ENCODE measurements at regions not wholly inside any gene's neighbourhood (a gene's known extent, or its start where the extent isn't known, plus 50 kb on each side); places are given as distances from the start of the nearest gene placed in this dataset.
A peak's percentile ranks its signal among the peaks of the same experiment; 100 is the strongest.

DNA sequence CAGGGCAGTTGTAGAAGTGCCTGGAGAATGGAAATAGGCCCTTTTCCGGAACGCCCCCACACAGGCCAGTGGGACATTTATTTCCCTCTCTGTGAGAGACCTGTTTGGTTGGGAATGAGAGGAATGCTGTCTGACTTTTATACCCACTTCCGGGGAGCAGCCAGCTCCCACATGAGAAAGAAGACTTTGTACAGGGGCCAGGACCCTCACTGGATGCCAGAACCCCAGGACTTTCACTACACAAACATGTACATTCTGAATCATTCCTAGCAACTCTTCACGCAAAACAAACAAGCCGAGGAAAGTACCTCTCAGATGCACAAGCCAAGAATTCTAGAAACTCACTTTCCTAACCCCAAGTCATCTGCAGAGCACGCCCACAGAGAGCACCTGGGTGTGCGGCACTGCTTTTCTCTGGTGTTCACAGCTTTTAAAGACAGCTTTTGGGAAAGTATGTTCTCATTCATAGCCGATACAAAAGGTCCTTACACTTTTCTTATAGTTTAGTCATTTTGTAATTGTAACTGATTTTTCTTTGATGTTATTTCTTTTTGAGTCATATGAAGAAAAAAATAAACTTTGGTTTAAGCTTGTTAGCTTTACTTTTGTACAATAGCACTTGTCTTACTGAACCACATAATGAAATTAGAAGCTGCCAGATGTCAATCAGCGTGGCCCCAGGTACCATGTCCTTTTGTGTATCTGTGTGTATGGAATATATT lies 856.1 kb upstream of the ID2 start:
- no peak for DNase-seq

DNA sequence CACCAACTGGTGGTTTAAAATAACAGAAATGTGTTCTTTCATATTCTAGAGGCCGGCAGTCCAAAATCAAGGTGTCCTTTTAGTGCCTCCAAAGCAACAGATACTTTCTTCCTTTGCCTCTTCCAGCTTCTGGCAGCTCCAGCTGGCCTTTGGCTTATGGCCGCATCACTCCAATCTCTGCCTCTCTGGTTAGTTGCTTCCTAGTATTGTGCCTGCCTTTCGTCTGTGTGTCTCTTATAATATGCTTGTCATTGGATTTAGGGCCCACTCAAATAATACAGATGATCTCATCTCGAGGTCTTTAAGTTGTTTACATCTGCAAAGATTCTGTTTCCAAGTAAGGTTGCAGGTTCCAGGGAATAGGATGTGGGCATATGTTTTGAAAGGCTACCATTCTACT lies 855.2 kb upstream of the ID2 start:
- no peak for DNase-seq

DNA sequence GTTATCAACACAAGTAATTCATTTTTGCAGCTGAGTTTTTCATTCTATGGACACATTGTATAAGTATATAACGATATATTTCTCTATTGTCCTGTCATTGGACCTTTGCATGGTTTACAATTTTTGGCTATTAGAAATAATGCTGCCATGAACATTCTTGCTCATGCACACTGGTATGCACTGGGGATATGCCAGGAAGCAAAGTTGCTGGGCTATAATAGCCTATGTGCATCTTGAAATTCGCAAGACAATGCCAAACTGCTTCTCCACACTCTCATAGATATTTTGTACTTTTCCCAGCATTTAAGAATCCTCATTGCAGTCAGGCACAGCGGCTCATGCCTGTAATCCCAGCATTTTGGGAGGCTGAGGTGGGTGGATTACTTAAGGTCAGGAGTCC lies 852.6 kb upstream of the ID2 start:
- DNase-seq = no peak

DNA sequence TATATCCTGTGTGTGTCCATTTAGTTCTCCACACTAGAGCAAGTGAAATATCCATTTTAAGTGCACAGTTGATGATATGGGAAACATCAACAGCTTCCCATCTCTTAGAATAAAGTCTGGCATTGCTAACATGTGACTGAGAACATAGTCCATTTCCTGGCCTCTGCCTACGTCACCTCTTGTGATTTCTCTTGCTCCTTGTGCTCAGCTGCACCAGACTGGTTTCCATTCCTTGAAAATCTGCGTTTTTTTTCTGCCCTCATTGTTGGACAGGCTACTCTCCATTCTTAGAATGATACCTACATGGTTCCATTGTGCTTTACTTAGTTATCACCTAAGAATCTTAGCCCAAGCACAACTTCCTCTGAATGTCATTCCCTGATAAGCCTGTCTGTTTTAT lies 851.2 kb upstream of the ID2 start:
- DNase-seq = no peak

DNA sequence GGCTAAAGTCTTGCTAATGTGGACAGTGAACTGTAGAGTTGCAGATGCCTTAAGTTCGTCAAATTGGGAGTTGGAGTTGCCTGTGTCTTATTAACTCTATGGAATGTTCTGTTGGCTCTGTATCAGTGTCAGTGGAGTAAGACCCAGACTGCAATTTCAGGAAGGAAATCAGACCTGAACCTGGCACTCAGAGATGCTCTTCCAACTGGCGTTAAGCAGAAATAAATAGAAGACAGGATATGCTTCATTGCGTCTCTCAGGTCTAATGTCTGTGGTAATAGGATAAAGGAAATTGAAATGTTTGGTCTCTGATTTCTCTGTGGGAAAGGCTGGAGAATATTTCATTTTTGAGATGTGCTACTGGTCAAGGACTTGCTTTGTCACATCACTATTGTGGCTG lies 846.7 kb upstream of the ID2 start:
- DNase-seq = no peak

DNA sequence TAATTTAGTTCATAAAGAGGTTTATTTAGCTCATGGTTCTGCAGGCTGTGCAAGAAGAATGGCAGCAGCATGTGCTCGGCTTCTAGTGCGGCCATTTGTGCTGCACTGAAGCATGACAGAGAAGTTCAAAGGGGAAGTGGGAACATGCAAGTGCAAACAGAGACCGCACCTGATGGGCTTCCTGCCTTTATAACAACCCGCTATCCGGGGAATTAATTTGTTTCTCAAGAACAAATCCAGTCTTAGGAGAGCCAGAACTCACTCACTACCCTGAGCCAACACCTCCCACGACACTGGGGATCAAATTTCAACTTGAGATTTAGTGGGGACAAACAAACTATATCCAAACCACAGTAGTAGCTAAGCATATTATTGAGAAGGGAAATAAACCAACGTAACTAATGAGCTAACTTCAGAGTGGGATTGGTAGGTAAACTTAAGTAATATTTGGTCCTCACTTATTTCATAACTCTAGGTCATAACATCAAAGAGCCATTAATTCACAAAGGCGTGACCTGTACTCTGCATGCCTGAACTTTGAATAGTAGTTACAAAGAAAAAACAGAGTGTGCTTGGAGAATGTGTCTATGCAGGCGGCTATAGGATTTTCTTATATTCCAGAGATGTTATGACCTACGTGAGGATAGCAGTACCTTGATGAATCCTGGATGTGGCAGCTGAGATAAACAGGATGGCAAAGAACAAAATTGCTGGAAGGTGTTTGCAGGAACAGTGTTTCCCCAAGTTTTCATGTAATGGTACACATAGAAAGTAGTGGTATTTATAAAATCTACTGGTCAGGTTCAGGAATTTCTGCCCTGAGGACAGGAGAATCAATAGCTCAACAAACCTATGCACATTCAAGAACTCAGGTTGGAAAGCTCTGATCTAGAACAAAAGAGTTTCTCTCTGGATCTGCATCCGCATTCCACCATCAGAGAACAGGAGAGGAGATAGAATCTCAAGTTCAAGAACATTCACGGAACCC lies 845.9 kb upstream of the ID2 start:
- peak in 1 of 2 experiments; percentile 24 for DNase-seq

DNA sequence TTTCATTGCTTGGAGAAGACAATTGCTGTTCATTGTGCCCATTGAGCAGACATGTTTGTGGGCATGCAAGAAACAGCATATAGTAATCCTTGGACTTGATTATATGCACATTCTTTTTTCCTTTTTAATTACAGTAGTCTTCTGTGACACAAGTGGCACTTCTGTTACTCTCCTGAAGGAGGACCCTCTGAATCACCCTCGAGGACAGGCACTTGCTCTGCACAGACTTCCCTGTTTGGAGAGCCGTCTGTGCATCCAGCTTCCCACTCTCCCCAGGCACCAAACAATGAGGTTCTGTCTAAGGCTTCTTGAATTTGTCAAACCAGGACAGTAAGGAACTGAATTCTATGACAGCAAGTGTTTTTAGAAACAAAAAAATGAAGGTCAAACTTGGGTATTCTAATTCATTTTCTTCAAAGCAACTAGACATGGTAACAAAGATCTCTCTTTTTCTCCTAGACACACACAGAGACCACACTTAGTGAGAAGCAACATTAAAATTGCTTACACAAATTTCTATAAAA lies 844.6 kb upstream of the ID2 start:
- peak; percentile 4 to 13 for DNase-seq

DNA sequence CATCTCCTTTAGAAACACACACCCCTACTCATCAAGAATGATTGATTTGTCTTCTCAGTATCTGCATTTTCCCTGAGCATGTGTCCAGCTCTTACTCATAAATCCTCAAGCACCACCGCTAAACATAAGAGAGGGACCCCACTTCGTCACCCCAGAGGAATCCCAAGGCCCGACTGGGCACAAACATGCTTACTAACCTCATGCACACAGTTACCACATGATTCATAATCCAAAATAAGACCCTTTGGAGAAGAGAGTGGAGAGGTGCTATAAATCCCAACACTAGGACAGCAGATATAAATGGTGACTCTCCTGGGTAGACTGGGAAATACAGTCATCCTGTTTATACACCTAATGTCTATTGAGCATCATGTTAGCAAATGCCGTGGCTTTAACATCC lies 843.2 kb upstream of the ID2 start:
- no peak for DNase-seq

DNA sequence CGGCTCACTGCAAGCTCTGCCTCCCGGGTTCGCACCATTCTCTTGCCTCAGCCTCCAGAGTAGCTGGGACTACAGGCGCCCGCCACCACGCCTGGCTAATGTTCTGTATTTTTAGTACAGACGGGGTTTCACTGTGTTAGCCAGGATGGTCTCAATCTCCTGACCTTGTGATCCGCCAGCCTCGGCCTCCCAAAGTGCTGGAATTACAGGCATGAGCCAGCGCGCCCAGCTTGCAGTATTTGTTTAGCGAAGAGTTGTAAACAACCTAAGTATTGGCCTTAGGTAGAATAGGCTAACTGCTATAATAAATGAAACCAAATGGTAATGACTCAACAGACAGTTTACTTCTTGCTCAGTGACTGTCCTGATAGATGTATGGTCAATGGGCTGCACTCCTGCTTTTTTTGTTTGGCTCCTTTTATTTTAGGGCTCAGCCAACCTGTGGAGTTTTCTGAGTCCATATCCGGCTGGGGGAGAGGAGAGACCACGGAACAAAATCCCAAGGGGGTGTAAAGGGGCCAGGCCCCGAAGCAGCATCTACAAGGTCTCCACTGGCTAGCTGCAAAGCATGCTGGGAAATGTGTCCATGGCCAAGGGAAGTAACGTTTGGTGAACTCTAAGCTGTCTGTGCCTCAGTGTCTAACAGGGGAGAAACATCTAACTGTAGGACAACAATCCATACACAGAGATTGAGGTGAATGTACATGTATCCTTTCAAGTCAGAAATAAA lies 841.0 kb upstream of the ID2 start:
- DNase-seq = no peak

DNA sequence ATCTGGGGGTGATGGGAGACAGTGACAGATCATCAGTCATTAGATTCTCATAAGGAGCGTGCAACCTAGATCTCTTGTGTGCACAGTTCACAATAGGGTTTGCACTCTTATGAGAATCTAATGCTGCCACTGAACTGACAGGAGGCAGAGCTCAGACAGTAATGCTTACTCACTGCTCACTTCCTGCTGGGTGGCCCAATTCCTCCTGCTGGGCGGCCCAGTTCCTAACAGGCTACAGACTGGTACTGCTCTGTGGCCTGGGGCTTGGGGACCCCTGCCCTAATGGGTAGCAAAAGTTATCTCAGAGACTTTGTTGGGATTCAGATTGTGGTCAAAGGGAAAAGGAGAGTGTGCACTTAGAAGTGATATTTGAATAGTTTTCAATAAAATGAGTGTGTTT lies 840.1 kb upstream of the ID2 start:
- no peak for DNase-seq

DNA sequence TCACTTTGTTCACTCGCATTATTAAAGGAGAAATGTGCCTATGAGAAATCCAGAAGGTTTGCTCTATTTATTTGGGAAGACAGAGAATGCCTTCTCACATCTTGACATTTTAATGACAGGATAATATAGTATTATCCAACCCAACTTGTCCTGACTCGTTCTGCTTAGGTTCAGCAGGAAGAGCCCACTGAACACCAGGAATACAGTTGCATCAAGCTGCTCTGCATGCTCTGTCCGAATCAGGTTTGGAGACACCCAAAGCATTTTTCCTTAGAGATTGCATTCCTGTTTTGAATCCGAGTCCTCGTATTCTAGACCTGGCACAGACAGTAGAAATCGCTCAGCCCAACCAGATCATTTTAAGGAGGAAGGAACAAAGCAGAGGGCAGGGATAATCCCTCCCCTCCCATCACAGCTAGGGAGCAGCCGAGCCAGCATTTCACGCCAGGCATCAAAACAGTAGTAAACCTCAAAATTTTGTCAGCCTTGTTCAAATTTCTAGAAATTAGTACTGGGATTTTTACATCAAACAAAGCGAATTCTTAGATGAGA lies 837.4 kb upstream of the ID2 start:
- DNase-seq = no peak

DNA sequence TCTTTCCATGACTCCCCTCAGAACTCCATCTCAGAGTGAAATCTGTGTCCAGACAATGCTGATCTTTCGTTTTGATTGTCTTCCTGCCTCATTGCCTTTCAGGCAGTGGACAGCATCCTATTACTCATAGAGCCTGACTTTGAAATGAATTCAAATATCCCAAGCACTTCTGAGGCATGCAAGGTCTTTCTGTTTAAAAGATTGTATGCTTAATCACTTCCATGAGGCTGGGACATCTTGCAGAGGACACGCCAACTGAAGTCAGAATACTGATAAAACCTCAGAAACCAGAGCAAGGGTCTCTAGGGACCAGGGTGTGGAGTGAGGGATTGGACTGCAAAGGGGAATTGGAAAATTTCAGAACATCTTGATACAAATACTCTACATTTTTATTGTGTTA lies 836.5 kb upstream of the ID2 start:
- no peak for DNase-seq

DNA sequence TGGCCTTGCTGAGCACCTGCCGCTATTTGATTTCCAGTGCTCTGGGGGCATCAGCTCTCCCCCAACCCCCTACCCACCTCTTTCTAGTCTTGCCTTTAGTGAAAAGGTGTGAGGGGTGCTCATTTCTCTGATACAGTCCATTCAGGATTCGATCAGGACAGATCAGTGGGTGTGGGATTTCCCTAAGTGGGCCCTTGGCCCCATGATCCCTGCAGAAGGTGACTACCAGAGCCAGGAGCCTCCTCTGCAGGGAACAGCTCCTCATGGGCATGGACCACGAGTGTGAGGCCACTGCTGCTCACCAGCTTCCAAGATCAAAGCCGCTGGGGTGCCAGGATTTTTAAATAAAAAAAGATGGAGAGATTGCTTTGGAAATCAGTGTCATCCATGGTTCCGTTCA lies 835.2 kb upstream of the ID2 start:
- DNase-seq = no peak

DNA sequence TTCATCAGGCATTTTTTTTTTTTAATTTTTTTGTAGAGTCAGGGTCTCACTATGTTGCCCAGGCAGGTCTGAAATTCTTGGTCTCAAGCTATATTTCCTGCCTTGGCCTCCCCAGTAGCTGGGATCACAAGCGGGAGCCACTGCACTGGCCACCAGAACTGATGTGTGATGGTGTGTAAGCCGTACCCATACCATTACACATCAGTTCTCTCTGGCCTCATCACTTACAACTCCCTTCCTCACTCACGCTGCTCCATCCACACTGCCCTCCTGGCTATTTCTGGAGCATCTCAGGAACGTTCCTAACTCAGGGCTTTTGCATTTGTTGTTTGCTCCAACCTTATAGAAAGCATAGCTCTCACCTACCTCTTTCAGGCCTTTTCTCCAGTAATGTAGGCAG lies 834.5 kb upstream of the ID2 start:
- no peak for DNase-seq

DNA sequence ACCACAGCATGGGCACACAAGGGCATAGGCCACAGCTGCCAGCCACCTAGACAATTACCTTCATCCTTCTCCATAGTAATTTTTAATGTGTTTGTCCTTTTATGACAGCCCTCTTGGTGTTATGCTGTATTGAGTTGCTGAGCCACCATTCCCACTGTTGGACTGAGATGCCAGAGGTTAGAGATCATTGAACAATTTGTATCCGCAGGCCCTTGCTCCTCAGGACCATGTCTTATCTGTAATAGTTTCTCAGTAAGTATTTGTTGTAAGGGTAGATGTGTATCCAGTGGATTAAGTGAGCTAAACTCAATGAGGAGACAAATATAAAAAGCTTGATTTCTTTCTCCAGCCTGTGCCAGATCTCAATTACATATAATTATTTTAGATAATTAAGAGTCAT lies 832.8 kb upstream of the ID2 start:
- DNase-seq = no peak

DNA sequence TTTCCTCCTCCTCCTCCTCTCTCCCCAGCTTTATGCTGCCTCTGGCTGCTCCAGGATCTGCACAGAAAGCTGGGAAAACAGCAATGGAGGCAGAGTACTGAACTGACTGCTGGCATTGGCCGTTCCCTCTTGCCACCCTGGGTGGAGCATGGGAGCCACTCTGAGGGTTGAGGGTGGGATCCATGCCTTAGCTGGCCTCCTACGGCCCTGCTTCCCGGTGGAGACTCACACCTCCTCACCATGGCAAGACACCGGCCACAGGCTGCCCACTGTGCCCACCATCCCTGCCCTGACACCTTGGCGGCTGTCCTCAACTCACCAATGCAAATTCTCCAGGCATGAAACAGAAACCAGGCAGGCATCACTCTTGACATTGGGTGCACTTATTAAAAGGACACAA lies 832.3 kb upstream of the ID2 start:
- no peak for DNase-seq

DNA sequence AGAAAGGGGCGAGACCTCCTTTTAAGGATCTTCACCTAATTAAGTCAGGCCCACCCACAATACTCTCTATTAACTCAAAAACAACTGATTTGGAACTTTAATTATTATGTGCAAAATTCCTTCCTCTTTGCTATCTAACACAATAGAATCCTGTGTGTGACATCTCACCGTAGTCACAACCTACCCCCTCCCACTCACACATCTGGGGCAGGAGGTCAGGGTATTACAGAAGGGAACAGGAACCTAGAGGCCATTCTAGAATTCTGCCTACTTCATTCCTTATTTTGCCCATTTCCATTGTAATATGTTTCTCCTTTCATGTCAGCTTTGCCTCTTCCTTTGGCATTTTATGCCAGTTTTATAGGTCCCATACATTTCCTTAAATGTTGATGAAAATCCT lies 829.3 kb upstream of the ID2 start:
- DNase-seq = no peak

DNA sequence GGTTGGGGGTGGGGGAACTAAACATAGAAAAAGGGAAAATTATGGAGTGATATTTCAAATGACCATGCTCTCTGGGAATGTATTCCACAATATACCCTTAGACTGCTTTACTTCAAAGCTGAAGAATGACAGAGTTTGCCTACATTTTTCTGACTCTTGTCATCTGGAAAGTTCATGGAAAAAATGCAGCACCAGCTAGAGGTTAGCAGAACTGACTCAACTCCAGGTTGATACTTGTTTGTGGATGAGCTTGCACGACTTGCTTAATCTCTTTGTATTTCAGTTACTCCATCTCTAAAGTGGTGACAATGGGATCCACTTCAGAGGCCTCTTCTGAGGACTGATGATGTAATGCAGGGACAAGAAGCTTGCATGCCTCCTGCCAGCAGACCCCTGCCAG lies 824.0 kb upstream of the ID2 start:
- peak in 1 of 2 experiments; percentile 15 for DNase-seq

DNA sequence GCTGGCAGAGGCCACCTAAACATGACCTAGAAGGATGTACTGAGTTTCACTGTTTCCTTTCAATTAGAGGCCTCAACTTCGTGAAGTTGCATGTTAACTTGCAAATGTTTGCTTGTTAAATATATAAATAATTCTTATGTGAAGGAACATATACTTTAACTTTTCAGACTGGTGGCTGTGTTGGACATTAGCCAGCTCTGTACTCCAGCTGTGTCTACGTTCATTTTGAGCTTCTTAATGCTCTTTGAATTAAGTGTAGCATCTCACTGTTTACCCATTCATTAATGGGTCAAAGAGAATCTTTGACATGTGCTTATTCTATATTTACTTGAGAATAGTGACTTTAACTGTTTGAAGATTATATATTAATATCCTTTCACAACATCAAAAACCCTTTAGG lies 823.2 kb upstream of the ID2 start:
- no peak for DNase-seq

DNA sequence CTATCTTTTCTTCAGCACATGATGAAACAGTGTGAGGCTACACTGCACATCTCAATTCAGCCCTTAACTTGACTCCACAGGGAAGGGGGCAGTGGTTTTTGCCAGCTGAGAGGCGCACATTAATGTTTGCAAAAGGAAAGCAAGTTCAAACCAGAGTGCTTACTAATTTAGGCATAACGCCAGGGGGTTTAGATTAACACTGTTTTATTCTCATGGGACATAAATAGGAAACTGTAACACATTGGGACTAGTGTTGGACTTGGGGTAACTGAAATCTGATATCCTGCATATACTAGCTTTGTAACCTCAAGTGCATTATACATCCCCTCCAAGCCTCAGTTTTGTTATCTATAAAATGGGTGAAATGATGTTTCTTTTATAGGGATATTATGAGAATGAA lies 821.2 kb upstream of the ID2 start:
- DNase-seq = no peak

DNA sequence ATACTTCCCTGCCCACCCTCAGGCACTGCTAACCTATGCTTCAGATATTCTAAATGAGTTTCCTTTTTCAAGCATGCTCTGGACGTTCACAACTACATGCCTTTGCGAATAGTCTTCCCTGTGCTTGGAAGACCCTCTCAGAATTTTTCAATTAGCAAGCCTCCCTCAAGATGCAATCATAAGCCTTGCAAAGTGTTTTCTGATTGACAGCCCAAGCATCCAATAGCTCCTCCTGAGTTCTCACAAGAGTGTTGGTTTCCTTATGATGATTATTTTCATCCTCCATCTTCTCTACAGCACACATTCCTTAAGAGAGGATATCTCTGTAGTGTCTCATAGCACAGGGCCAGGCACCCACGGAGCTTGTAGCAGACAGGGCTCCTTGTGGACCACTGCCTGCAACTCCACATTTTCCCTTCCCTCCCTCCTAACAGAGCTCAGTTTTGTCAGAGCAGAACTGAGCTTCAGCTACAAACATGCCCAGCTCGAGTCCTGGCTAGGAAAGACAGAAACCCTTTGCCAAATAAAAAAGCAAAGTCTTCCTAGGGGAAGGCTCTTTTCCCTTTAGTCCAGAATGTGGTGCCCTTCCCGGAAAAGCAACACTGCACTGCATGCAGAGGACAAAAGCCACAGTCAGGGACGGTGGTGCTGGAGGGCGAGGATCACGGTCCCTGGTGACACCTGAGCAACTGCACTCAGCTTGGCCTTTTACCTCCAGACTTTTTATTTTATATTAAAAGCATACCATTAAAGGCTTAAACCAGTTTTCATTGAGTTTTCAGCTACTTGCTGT lies 819.8 kb upstream of the ID2 start:
- DNase-seq = no peak

DNA sequence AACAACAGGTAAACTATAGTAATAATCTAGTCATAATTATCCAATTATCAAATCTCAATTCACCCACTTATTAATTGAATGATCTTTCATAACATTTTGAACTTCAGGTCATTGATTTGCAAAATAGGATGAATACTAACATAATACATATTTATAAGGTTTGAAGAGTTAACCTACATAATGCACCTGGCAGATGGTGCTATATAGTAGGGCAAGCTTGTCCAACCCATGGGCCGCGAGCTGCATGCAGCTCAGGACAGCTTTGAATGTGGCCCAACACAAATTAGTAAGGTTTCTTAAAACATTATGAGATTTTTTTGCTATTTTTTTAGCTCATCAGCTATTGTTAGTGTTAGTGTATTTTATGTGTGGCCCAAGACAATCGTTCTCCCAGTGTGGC lies 815.8 kb upstream of the ID2 start:
- DNase-seq = no peak
